ENCODE measurements at regions not wholly inside any gene's neighbourhood (a gene's known extent, or its start where the extent isn't known, plus 50 kb on each side); places are given as distances from the start of the nearest gene placed in this dataset.

DNA sequence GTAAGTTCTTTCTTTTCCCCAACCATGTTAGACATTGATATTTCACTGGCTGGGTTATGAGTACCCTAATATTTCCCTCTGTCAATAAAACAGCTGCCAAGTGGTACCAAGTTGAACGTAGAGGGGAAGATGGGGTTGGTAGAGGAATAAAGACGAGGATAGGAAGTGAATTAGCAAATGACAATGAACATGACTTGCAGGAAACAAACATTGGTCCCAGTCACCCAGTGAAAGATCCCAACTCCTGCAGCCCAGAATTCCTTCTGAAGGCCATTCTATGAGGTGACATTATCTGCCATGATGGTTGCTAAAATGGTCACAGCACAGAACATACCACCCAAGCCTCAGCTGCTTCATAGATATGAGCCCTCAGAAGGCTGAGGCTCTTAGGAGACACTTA is 159.0 kb upstream of the CTNNB1 start:
- Histone ChIP-seq H3K36me3 (ENCODE audit: insufficient read depth) (no peaks in the 10 kb centered on the region), H4K20me1 (ENCODE audit: insufficient read depth) (no peaks in the 10 kb centered on the region)

DNA sequence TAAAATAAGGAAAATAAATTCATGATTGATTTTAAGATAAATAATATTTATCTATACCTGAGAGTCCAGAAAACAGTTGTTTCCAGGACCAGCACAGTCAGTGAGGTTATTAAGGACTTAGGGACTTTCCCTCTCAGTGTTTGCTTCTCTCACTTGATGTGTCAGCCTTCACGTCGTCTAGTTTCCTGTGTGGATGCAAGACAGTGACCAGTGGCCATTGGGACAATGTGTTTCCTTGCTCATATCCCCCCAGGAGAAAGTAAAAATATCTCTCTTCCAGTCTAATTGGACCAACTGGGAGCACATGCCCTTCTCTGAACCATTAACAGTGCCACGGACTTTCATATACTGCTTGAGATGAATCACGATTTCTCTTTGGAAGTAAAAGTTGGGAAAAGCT is 157.8 kb upstream of the CTNNB1 start:
- Histone ChIP-seq H3K36me3 (ENCODE audit: insufficient read depth) (no peaks in the 10 kb centered on the region), H3K4me2 (no peak overlapping the region), H3K27ac (no peak overlapping the region)

More for the DNA sequence above, 159.0 kb upstream of the CTNNB1 start:
- Histone ChIP-seq H3K9ac (no peak overlapping the region), H3K27me3 (ENCODE audit: insufficient read depth, low read depth) (no peaks in the 10 kb centered on the region), H3K79me2 (ENCODE audit: insufficient read depth, low read depth) (no peaks in the 10 kb centered on the region), H3K4me2 (no peak overlapping the region), H3K4me3 (IDR thresholded peaks at IDR 0.05; ENCODE audit: insufficient read depth, low read depth, low read length) (no peak overlapping the region), H2AFZ (ENCODE audit: low read depth) (no peak overlapping the region), H3K27ac (no peak overlapping the region), H3K4me1 (ENCODE audit: low read depth, poor library complexity, severe bottlenecking) (no peaks in the 10 kb centered on the region)
- TF ChIP-seq, protein P1, sequence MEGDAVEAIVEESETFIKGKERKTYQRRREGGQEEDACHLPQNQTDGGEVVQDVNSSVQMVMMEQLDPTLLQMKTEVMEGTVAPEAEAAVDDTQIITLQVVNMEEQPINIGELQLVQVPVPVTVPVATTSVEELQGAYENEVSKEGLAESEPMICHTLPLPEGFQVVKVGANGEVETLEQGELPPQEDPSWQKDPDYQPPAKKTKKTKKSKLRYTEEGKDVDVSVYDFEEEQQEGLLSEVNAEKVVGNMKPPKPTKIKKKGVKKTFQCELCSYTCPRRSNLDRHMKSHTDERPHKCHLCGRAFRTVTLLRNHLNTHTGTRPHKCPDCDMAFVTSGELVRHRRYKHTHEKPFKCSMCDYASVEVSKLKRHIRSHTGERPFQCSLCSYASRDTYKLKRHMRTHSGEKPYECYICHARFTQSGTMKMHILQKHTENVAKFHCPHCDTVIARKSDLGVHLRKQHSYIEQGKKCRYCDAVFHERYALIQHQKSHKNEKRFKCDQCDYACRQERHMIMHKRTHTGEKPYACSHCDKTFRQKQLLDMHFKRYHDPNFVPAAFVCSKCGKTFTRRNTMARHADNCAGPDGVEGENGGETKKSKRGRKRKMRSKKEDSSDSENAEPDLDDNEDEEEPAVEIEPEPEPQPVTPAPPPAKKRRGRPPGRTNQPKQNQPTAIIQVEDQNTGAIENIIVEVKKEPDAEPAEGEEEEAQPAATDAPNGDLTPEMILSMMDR (conservative IDR thresholded peaks at IDR 0.05; ENCODE audit: low read depth, low read length): no peak

DNA sequence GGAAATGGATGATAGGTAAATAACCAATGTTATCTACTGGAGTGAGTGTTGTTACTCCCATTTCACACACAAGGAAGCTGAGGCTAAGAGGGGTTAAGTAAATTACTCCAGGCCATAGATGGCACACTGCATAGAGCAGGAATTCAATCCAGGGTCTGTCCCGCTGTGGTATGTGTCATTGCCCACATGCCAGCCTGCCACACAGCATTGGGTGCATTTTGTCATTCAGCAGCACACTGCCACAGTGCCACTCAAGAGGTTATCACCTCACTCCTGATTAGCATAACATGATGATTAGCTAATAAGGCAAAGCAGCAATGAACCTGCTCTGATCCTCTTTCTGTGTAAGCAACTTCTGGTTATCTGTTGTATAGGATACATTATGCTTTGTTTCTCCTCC is 157.4 kb upstream of the CTNNB1 start:
- TF ChIP-seq, protein P1 (conservative IDR thresholded peaks at IDR 0.05; ENCODE audit: low read depth, low read length): no peak
- Histone ChIP-seq H4K20me1 (ENCODE audit: insufficient read depth) (no peaks in the 10 kb centered on the region), H3K4me2 (no peak overlapping the region), H3K27me3 (ENCODE audit: insufficient read depth, low read depth) (no peaks in the 10 kb centered on the region), H3K36me3 (ENCODE audit: insufficient read depth) (no peaks in the 10 kb centered on the region), H3K27ac (no peak overlapping the region), H3K4me1 (ENCODE audit: low read depth, poor library complexity, severe bottlenecking) (no peaks in the 10 kb centered on the region), H3K4me3 (IDR thresholded peaks at IDR 0.05; ENCODE audit: insufficient read depth, low read depth, low read length) (no peak overlapping the region), H3K9ac (no peak overlapping the region), H3K79me2 (ENCODE audit: insufficient read depth, low read depth) (no peaks in the 10 kb centered on the region), H2AFZ (ENCODE audit: low read depth) (no peak overlapping the region)

More for the DNA sequence above, 157.8 kb upstream of the CTNNB1 start:
- no peaks in the 10 kb centered on the region for H3K27me3 ChIP-seq (ENCODE audit: insufficient read depth, low read depth)
- no peak overlapping the region for H2AFZ ChIP-seq (ENCODE audit: low read depth)
- no peaks in the 10 kb centered on the region for H3K4me1 ChIP-seq (ENCODE audit: low read depth, poor library complexity, severe bottlenecking)
- TF ChIP-seq, protein P1 (conservative IDR thresholded peaks at IDR 0.05; ENCODE audit: low read depth, low read length): no peak
- H3K4me3 ChIP-seq (IDR thresholded peaks at IDR 0.05; ENCODE audit: insufficient read depth, low read depth, low read length): no peak overlapping the region
- no peak overlapping the region for H3K9ac ChIP-seq
- no peaks in the 10 kb centered on the region for H3K79me2 ChIP-seq (ENCODE audit: insufficient read depth, low read depth)
- H4K20me1 ChIP-seq (ENCODE audit: insufficient read depth): no peaks in the 10 kb centered on the region

DNA sequence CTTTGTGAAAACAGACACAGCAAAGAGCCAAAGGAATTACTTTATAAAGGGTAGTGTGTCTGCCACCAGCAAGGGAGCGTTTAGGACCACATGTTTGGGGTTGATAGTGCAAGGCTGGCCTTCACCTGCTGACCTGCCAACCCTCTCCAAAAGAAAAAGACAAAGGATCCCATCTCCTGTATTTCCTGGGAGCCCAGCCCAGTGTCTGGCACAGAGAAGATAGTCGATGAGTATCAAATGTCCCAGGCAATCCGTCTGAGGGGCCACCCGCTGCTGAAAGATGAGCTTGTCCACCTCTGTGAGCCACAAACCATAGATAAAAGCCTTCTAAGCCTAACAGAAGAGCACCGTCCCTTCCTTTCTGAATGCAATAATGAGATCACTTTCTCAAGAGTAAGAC is 154.8 kb upstream of the CTNNB1 start:
- TF ChIP-seq, protein P1 (conservative IDR thresholded peaks at IDR 0.05; ENCODE audit: low read depth, low read length): no peak
- no peaks in the 10 kb centered on the region for H4K20me1 ChIP-seq (ENCODE audit: insufficient read depth)

More for the DNA sequence above, 154.8 kb upstream of the CTNNB1 start:
- Histone ChIP-seq H3K9ac (no peak overlapping the region), H3K4me2 (no peak overlapping the region), H3K36me3 (ENCODE audit: insufficient read depth) (no peaks in the 10 kb centered on the region), H3K79me2 (ENCODE audit: insufficient read depth, low read depth) (no peaks in the 10 kb centered on the region), H3K4me3 (IDR thresholded peaks at IDR 0.05; ENCODE audit: insufficient read depth, low read depth, low read length) (no peak overlapping the region), H3K27me3 (ENCODE audit: insufficient read depth, low read depth) (no peaks in the 10 kb centered on the region), H3K4me1 (ENCODE audit: low read depth, poor library complexity, severe bottlenecking) (no peaks in the 10 kb centered on the region), H2AFZ (ENCODE audit: low read depth) (no peak overlapping the region), H3K27ac (no peak overlapping the region)

Data from KMS-11 (cell line).